Astrocyte (in vitro differentiated cells and primary cell): ENCODE measurements at regions not wholly inside any gene's neighbourhood (a gene's known extent, or its start where the extent isn't known, plus 50 kb on each side); places are given as distances from the start of the nearest gene placed in this dataset.

Source experiments
- EZH2 ChIP-seq: IDR thresholded peaks from 2 replicates; pipeline ENCODE4 v1.6.1; 2012; ENCODE audit warnings: mild to moderate bottlenecking, low read length, inconsistent platforms; ENCODE audit not compliant: insufficient read depth
- TF ChIP-seq, protein P1 (sequence below): IDR thresholded peaks from 2 replicates; pipeline ENCODE4 v1.5.1; 2011; ENCODE audit warnings: low read depth, mild to moderate bottlenecking, inconsistent platforms, low read length, moderate library complexity; ENCODE audit not compliant: insufficient read depth

GRCh38 chr13:109885235-109885634 lies 98.9 kb upstream of the IRS2 start:
- TF ChIP-seq, protein P1, sequence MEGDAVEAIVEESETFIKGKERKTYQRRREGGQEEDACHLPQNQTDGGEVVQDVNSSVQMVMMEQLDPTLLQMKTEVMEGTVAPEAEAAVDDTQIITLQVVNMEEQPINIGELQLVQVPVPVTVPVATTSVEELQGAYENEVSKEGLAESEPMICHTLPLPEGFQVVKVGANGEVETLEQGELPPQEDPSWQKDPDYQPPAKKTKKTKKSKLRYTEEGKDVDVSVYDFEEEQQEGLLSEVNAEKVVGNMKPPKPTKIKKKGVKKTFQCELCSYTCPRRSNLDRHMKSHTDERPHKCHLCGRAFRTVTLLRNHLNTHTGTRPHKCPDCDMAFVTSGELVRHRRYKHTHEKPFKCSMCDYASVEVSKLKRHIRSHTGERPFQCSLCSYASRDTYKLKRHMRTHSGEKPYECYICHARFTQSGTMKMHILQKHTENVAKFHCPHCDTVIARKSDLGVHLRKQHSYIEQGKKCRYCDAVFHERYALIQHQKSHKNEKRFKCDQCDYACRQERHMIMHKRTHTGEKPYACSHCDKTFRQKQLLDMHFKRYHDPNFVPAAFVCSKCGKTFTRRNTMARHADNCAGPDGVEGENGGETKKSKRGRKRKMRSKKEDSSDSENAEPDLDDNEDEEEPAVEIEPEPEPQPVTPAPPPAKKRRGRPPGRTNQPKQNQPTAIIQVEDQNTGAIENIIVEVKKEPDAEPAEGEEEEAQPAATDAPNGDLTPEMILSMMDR = no peak
- no peak for TF ChIP-seq EZH2
